A673 (cell line): ENCODE measurements at regions not wholly inside any gene's neighbourhood (a gene's known extent, or its start where the extent isn't known, plus 50 kb on each side); places are given as distances from the start of the nearest gene placed in this dataset.

Experiments used
- BruUV-seq: library from RNA; stranded (reverse); fragments of 400-500 nt; replicated peaks from 2 replicates; lab custom pipeline; 2021; lab: Mats Ljungman, UMichigan
- CTCF ChIA-PET: fragments of 300-600 bp; sonication (Branson Sonifier 250); formaldehyde crosslinking; loops from one replicate; lab custom pipeline; 2022; ENCODE audit warnings: antibody characterized with exemption; lab: Charles Lee
- POLR2A ChIA-PET: fragments of 300-600 bp; sonication (Branson Sonifier 250); formaldehyde crosslinking; loops from one replicate; lab custom pipeline; 2022; ENCODE audit warnings: antibody characterized with exemption; ENCODE audit not compliant: low non-redundant PET; lab: Charles Lee
- DNase-seq: peaks from one replicate; pipeline ENCODE4 v3.0.0-alpha.2; 2015; ENCODE audit warnings: low spot score
- H3K27ac ChIP-seq: fragments of 200-600 bp; sonication (generic); 2 replicates; pipeline ENCODE4 v1.5.1; 2016; ENCODE audit warnings: mixed run types, low read depth, mild to moderate bottlenecking, mixed read lengths, antibody characterized with exemption, low read length; ENCODE audit not compliant: poor library complexity, severe bottlenecking
- H3K27me3 ChIP-seq: fragments of 200-600 bp; sonication (generic); replicated peaks from 2 replicates; pipeline ENCODE4 v1.6.1; 2017; ENCODE audit warnings: mixed run types, low read depth, mild to moderate bottlenecking, mixed read lengths, antibody characterized with exemption, low read length; ENCODE audit not compliant: insufficient read depth, poor library complexity
- H3K36me3 ChIP-seq: fragments of 200-600 bp; sonication (generic); 2 replicates; pipeline ENCODE4 v1.6.1; 2016; ENCODE audit warnings: mixed run types, mild to moderate bottlenecking, mixed read lengths, antibody characterized with exemption, low read length; ENCODE audit not compliant: insufficient read depth, poor library complexity, severe bottlenecking
- H3K4me1 ChIP-seq: fragments of 200-600 bp; sonication (generic); 2 replicates; pipeline ENCODE4 v1.6.1; 2017; ENCODE audit warnings: mixed run types, mild to moderate bottlenecking, mixed read lengths, antibody characterized with exemption, low read length; ENCODE audit not compliant: insufficient read depth, poor library complexity, severe bottlenecking
- H3K4me3 ChIP-seq: fragments of 200-600 bp; sonication (generic); 2 replicates; pipeline ENCODE4 v1.5.1; 2016; ENCODE audit warnings: low read depth, mixed run types, mild to moderate bottlenecking, mixed read lengths, low read length; ENCODE audit not compliant: poor library complexity, severe bottlenecking
- H3K9me3 ChIP-seq: fragments of 200-600 bp; sonication (generic); 2 replicates; pipeline ENCODE4 v1.6.1; 2016; ENCODE audit warnings: mixed run types, low read depth, mild to moderate bottlenecking, mixed read lengths, antibody characterized with exemption, low read length; ENCODE audit not compliant: poor library complexity, severe bottlenecking
- CTCF ChIP-seq: fragments of 300-800, 200-600 bp; sonication (generic); conservative IDR thresholded peaks from 2 replicates; pipeline ENCODE4 v1.5.1; 2017; ENCODE audit warnings: low read depth, mild to moderate bottlenecking, antibody characterized with exemption, low read length, moderate library complexity, mixed read lengths
- EZH2 ChIP-seq: fragments of 200-600 bp; sonication (generic); IDR thresholded peaks from 2 replicates; pipeline ENCODE4 v1.6.1; 2017; ENCODE audit warnings: borderline replicate concordance, low read depth, mild to moderate bottlenecking, mixed read lengths, antibody characterized with exemption, low read length; ENCODE audit not compliant: poor library complexity, severe bottlenecking
- intact Hi-C: fragments of 100-400 bp; cut with micrococcal nuclease; formaldehyde crosslinking; loops from one replicate; pipeline ENCODE4 v1.10.0; 2022; ENCODE audit not compliant: unreplicated experiment

GRCh38 chr2:239469106-239469960 lies 68.5 kb upstream of the HDAC4 start:
- no peak for DNase-seq
- no peak overlapping the region for H3K27ac ChIP-seq
- H3K9me3 ChIP-seq: no peaks in the 10 kb centered on the region
- peaks cover 5% of the 10 kb centered on the region for H3K27me3 ChIP-seq
- no TSS peak for BruUV-seq
- H3K4me3 ChIP-seq: no peak overlapping the region
- H3K4me1 ChIP-seq: no peaks in the 10 kb centered on the region
- no peaks in the 10 kb centered on the region for H3K36me3 ChIP-seq
- TF ChIP-seq EZH2: no peak
- TF ChIP-seq CTCF: no peak
- POLR2A ChIA-PET: no interaction called here
- intact Hi-C loops: no loop called here
- CTCF ChIA-PET: no interaction called here

- ChIA-PET POLR2A (no interaction called here), CTCF (no interaction called here)
- no TSS peak for BruUV-seq
- Histone ChIP-seq H3K27ac (no peak overlapping the region), H3K36me3 (no peaks in the 10 kb centered on the region), H3K27me3 (peaks cover 5% of the 10 kb centered on the region), H3K4me3 (no peak overlapping the region), H3K9me3 (no peaks in the 10 kb centered on the region), H3K4me1 (no peaks in the 10 kb centered on the region)
- TF ChIP-seq EZH2 (no peak), CTCF (no peak)
- no peak for DNase-seq
- intact Hi-C loops: no loop called here
Observed at GRCh38 chr2:239468491-239469105, 67.8 kb upstream of the HDAC4 start.

- POLR2A ChIA-PET: no interaction called here
Observed at GRCh38 chr2:239467956-239468490, 67.2 kb upstream of the HDAC4 start.

More at GRCh38 chr2:239467956-239468490, 67.2 kb upstream of the HDAC4 start:
- H3K27me3 ChIP-seq: peaks cover 5% of the 10 kb centered on the region
- DNase-seq: no peak
- H3K27ac ChIP-seq: no peak overlapping the region
- CTCF ChIA-PET: no interaction called here
- H3K9me3 ChIP-seq: no peaks in the 10 kb centered on the region
- no peaks in the 10 kb centered on the region for H3K4me1 ChIP-seq
- H3K36me3 ChIP-seq: no peaks in the 10 kb centered on the region
- intact Hi-C loops: no loop called here
- TF ChIP-seq EZH2 (no peak), CTCF (no peak)
- H3K4me3 ChIP-seq: no peak overlapping the region
- BruUV-seq: no TSS peak
